K562 (cell line): ENCODE measurements at regions not wholly inside any gene's neighbourhood (a gene's known extent, or its start where the extent isn't known, plus 50 kb on each side); places are given as distances from the start of the nearest gene placed in this dataset.

Experiments
- ATAC-seq: fragments of 200-7000 bp; cut with Tn5 transposase; 3 replicates; pipeline ENCODE4 v1.9.1; 2020; ENCODE audit warnings: moderate library complexity
- BruUV-seq: library from RNA; stranded (reverse); fragments of 400-500 nt; replicated peaks from 2 replicates; lab custom pipeline; 2021; lab: Mats Ljungman, UMichigan
- CTCF ChIA-PET: fragments of 300-600 bp; formaldehyde crosslinking; extraction: SDS; loops from one replicate; lab custom pipeline; 2021; ENCODE audit warnings: low intra/inter-chr PET ratio; lab: Yijun Ruan, JAX
- POLR2A ChIA-PET: fragments of 300-600, 350-650 bp; sonication (Branson Sonifier 250); formaldehyde crosslinking; extraction: SDS; loops from one replicate; lab custom pipeline; 2021; ENCODE audit warnings: antibody characterized with exemption, inconsistent platforms; lab: Yijun Ruan, JAX
- DNase-seq, 4 experiments: peaks; one replicate each; pipeline versions ENCODE4 v3.0.0 to v3.0.0-alpha.2; 2011 to 2018; ENCODE audit warnings: low spot score in 3 of 4, mixed read lengths in 3 of 4; ENCODE audit errors: extremely low read depth in 1 of 4
- FAIRE-seq: peaks from 2 replicates; lab custom pipeline; 2011; peaks lifted over from hg19 to GRCh38; lab: Jason Lieb, UNC
- H2AFZ ChIP-seq: 2 replicates; pipeline ENCODE4 v1.6.0; 2011; ENCODE audit warnings: low read depth, low read length, control low read depth, inconsistent platforms
- H3K27ac ChIP-seq: fragments of 200-600 bp; 3 replicates; pipeline ENCODE4 v1.8.0; 2011; ENCODE audit warnings: low read depth, mild to moderate bottlenecking, control low read depth, inconsistent platforms, low read length, moderate library complexity, mixed read lengths; ENCODE audit errors: extremely low read depth
- H3K27me3 ChIP-seq, 2 experiments: fragments of 300-600 bp in 1 of 2; 2 replicates in 1 of 2; 3 replicates in 1 of 2; pipeline versions ENCODE4 v1.6.0 to v1.8.0; 2011; ENCODE audit warnings: inconsistent platforms in 2 of 2, low read length in 2 of 2, mild to moderate bottlenecking in 1 of 2, mixed read lengths in 1 of 2, moderate library complexity in 1 of 2; ENCODE audit not compliant: control insufficient read depth in 2 of 2, insufficient read depth in 2 of 2
- H3K36me3 ChIP-seq: fragments of 300-600 bp; 3 replicates; pipeline ENCODE4 v1.8.0; 2011; ENCODE audit warnings: mild to moderate bottlenecking, low read length, inconsistent platforms; ENCODE audit not compliant: control insufficient read depth, insufficient read depth
- H3K4me1 ChIP-seq, 2 experiments: fragments of 200-600 bp in 1 of 2; replicated peaks in 1 of 2; 2 replicates in 1 of 2; 3 replicates in 1 of 2; pipeline versions ENCODE4 v1.5.1 to v1.8.0; 2011; ENCODE audit warnings: inconsistent platforms in 2 of 2, low read length in 2 of 2, mild to moderate bottlenecking in 1 of 2, mixed read lengths in 1 of 2, moderate library complexity in 1 of 2; ENCODE audit not compliant: control insufficient read depth in 2 of 2, insufficient read depth in 2 of 2
- H3K4me2 ChIP-seq: 2 replicates; pipeline ENCODE4 v1.6.1; 2011; ENCODE audit warnings: low read length, control low read depth, inconsistent platforms, mixed read lengths; ENCODE audit not compliant: insufficient read depth
- H3K4me3 ChIP-seq: fragments of 200-600 bp; sonication (generic), shearing (Covaris generic); 2 replicates; pipeline ENCODE4 v1.5.1; 2016; ENCODE audit warnings: control low read depth, inconsistent platforms
- H3K79me2 ChIP-seq: fragments of 200-600 bp; 3 replicates; pipeline ENCODE4 v1.8.0; 2011; ENCODE audit warnings: low read length, inconsistent platforms; ENCODE audit not compliant: control insufficient read depth, insufficient read depth
- H3K9ac ChIP-seq, 2 experiments: 2 replicates each; pipeline versions ENCODE4 v1.6.0 to v1.6.1; 2011; ENCODE audit warnings: low read depth in 2 of 2, low read length in 2 of 2, control low read depth in 1 of 2, inconsistent platforms in 1 of 2, mild to moderate bottlenecking in 1 of 2, mixed read lengths in 1 of 2; ENCODE audit not compliant: insufficient read depth in 1 of 2
- H3K9me1 ChIP-seq: one replicate; pipeline ENCODE4 v1.6.0; 2011; ENCODE audit warnings: inconsistent platforms, mild to moderate bottlenecking, low read length, moderate library complexity; ENCODE audit not compliant: control insufficient read depth, insufficient read depth
- H3K9me3 ChIP-seq: replicated peaks from 2 replicates; pipeline ENCODE4 v1.5.1; 2011; ENCODE audit warnings: low read depth, low read length, inconsistent platforms; ENCODE audit not compliant: control insufficient read depth, insufficient read depth
- H4K20me1 ChIP-seq: replicated peaks from 2 replicates; pipeline ENCODE4 v1.6.1; 2011; ENCODE audit warnings: low read length, inconsistent platforms, mixed read lengths; ENCODE audit not compliant: control insufficient read depth, insufficient read depth
- CTCF ChIP-seq, 3 experiments: IDR thresholded peaks in 2 of 3; conservative IDR thresholded peaks in 1 of 3; 2 replicates each; pipeline ENCODE4 v1.5.1; 2011 to 2012; ENCODE audit warnings: low read length in 3 of 3, mild to moderate bottlenecking in 3 of 3, control low read depth in 2 of 3, improper control_type of control experiment in 1 of 3, inconsistent platforms in 1 of 3, low read depth in 1 of 3, mixed read lengths in 1 of 3, moderate library complexity in 1 of 3; ENCODE audit not compliant: insufficient read depth in 2 of 3
- ESRRA ChIP-seq: fragments of 450-650 bp; IDR thresholded peaks from 2 replicates; pipeline ENCODE4 v1.6.1; 2014; ENCODE audit warnings: low read depth, mild to moderate bottlenecking, moderate library complexity, borderline replicate concordance
- ZBTB7A ChIP-seq: IDR thresholded peaks from 2 replicates; pipeline ENCODE4 v1.6.1; 2011; ENCODE audit warnings: low read depth, mild to moderate bottlenecking, low read length, moderate library complexity, borderline replicate concordance; ENCODE audit not compliant: control insufficient read depth
- ZNF589 ChIP-seq: fragments of 200-800 bp; sonication (Bioruptor generic); IDR thresholded peaks from 2 replicates; pipeline ENCODE4 v1.6.1; 2016; ENCODE audit warnings: low read depth, missing genetic modification characterization, missing compliant biosample characterization
- WGBS: fragments of 100-300 bp; shearing (Covaris generic); methylation state at CpG from one replicate; pipeline ENCODE4 v1.1.6; 2016; ENCODE audit warnings: low coverage, mixed read lengths; ENCODE audit not compliant: insufficient coverage; ENCODE audit errors: missing lambda C conversion rate; 5-methylcytosine and 5-hydroxymethylcytosine counted together
- in situ Hi-C: fragments of 300-500 bp; cut with MboI; formaldehyde crosslinking; loops from 4 replicates; pipeline ENCODE4 v1.15.0; 2018; ENCODE audit warnings: inconsistent platforms, mixed read lengths
- intact Hi-C: fragments of 100-400 bp; cut with micrococcal nuclease; formaldehyde crosslinking; loops from 2 replicates; pipeline ENCODE4 v1.14.2; 2022

- 4% methylated on average over 5 of the region's 5 CpGs for WGBS
- peak in 1 of 4 experiments; percentile 8 for DNase-seq
- H3K79me2 ChIP-seq: no peaks in the 10 kb centered on the region
- H3K4me1 ChIP-seq: no peaks in the 10 kb centered on the region
- H3K27ac ChIP-seq: no peak overlapping the region
- no peaks in the 10 kb centered on the region for H3K36me3 ChIP-seq
- no peak overlapping the region for H3K9ac ChIP-seq
- no peak overlapping the region for H3K4me3 ChIP-seq
- no peak overlapping the region for H3K4me2 ChIP-seq
- no peak for TF ChIP-seq ESRRA
- peak in 1 of 3 experiments; percentile 16; a peak in 1 of 6 replicates for TF ChIP-seq CTCF (IDR thresholded peaks at IDR 0.05 in 2 of 3, conservative IDR thresholded peaks at IDR 0.05 in 1 of 3; ENCODE audit: insufficient read depth in 2 of 3, low read depth in 1 of 3, low read length in 3 of 3)
- no peak for TF ChIP-seq ZBTB7A
- no peak for TF ChIP-seq ZNF589
- no peaks in the 10 kb centered on the region for H4K20me1 ChIP-seq
- ChIA-PET POLR2A (no interaction called here), CTCF (no interaction called here)
- BruUV-seq: no TSS peak
- intact Hi-C loops (no loop called here), in situ Hi-C loops (no loop called here)
- no peaks in the 10 kb centered on the region for H3K27me3 ChIP-seq
- H3K9me1 ChIP-seq: no peaks in the 10 kb centered on the region
- no peak for FAIRE-seq
- no peak for ATAC-seq
- H2AFZ ChIP-seq: no peak overlapping the region
- H3K9me3 ChIP-seq: 0 out of 2 replicates have a peak, but pooled peaks cover 2% of the 10 kb centered on the region
These were observed 199.0 kb upstream of the CXXC4 start for GRCh38 chr4:104693601-104694201.
